Esophagus squamous epithelium (tissue), 5 donors: ENCODE measurements at regions not wholly inside any gene's neighbourhood (a gene's known extent, or its start where the extent isn't known, plus 50 kb on each side); places are given as distances from the start of the nearest gene placed in this dataset.

Experiments used
- DNase-seq: peaks from one replicate; lab custom pipeline; 2025; lab: John Stamatoyannopoulos, UW
- H3K27ac ChIP-seq, 4 donors: fragments of 200-600 bp; sonication (generic); one replicate each; pipeline ENCODE4 v1.5.1; 2016 to 2019; ENCODE audit warnings: mild to moderate bottlenecking in 1 of 4
- H3K27me3 ChIP-seq, 4 donors: fragments of 200-600 bp; sonication (generic); 1 replicate in 3 of 4; 2 replicates in 1 of 4; pipeline versions ENCODE4 v1.5.1 to v1.6.0; 2017 to 2021; ENCODE audit warnings: antibody characterized with exemption in 1 of 4
- H3K36me3 ChIP-seq, 3 donors: fragments of 200-600 bp; sonication (generic); one replicate each; pipeline ENCODE4 v1.5.1; 2016 to 2019
- H3K4me1 ChIP-seq, 3 donors: fragments of 200-600 bp; sonication (generic); one replicate each; pipeline ENCODE4 v1.5.1; 2017 to 2019
- H3K4me3 ChIP-seq, 4 donors: fragments of 200-600 bp; sonication (generic); 1 replicate in 3 of 4; 2 replicates in 1 of 4; pipeline ENCODE4 v1.5.1; 2016 to 2019; ENCODE audit warnings: mild to moderate bottlenecking in 2 of 4, moderate library complexity in 1 of 4
- H3K9me3 ChIP-seq, 3 donors: fragments of 200-600 bp; sonication (generic); one replicate each; pipeline ENCODE4 v1.5.1; 2016 to 2019
- CTCF ChIP-seq, 6 experiments: fragments of 450-650 bp in 4 of 6; fragments of 200-600 bp in 2 of 6; sonication (generic) in 2 of 6; IDR thresholded peaks; one replicate each; pipeline ENCODE4 v1.5.1; 2016 to 2019; ENCODE audit warnings: antibody characterized with exemption in 6 of 6, mild to moderate bottlenecking in 4 of 6, moderate library complexity in 4 of 6
- POLR2A ChIP-seq, 4 donors: fragments of 450-650 bp; IDR thresholded peaks; one replicate each; pipeline ENCODE4 v1.6.1; 2017; ENCODE audit warnings: antibody characterized with exemption in 4 of 4, mild to moderate bottlenecking in 4 of 4, moderate library complexity in 3 of 4
- WGBS, 2 donors: methylation state at CpG; one replicate each; pipeline ENCODE4 v1.1.5; 2018; 5-methylcytosine and 5-hydroxymethylcytosine counted together
- intact Hi-C: fragments of 100-400 bp; cut with DNase I; formaldehyde crosslinking; loops from one replicate; pipeline ENCODE4 v1.15.0; 2022
- donor health status: DM: yes; HTN: yes; CAD: no.

- no peak overlapping the region for H3K4me3 ChIP-seq
- TF ChIP-seq CTCF (IDR thresholded peaks at IDR 0.05) (no peak), POLR2A (IDR thresholded peaks at IDR 0.05) (no peak)
- no peaks in the 10 kb centered on the region for H3K4me1 ChIP-seq
- DNase-seq = no peak
- H3K27me3 ChIP-seq = no peaks in the 10 kb centered on the region
- H3K27ac ChIP-seq = no peak overlapping the region
- H3K9me3 ChIP-seq = no peaks in the 10 kb centered on the region
- intact Hi-C loops = no loop called here
- no peaks in the 10 kb centered on the region for H3K36me3 ChIP-seq
- WGBS, 2 donors = 35 to 43% methylated on average over 7 of the region's 7 CpGs
Observed at GRCh38 chr18:73900106-73900835, 247.4 kb downstream of the FBXO15 start.

- no peak for TF ChIP-seq POLR2A (IDR thresholded peaks at IDR 0.05)
- H3K4me1 ChIP-seq = no peaks in the 10 kb centered on the region
- no peak for DNase-seq
- no peaks in the 10 kb centered on the region for H3K27me3 ChIP-seq
- H3K27ac ChIP-seq = no peak overlapping the region
- 23 to 29% methylated on average over 1 of the region's 1 CpG for WGBS, 2 donors
- no peaks in the 10 kb centered on the region for H3K36me3 ChIP-seq
- H3K4me3 ChIP-seq = no peak overlapping the region
- no peaks in the 10 kb centered on the region for H3K9me3 ChIP-seq
- intact Hi-C loops = no loop called here
Observed at GRCh38 chr18:73897517-73897916, 250.1 kb downstream of the FBXO15 start.

- WGBS, 2 donors = 42 to 52% methylated on average over 3 of the region's 3 CpGs
- Histone ChIP-seq H3K27ac (no peak overlapping the region), H3K27me3 (peaks cover 0 to under 1% (median 0%) of the 10 kb centered on the region in 4 donors), H3K9me3 (no peaks in the 10 kb centered on the region), H3K4me1 (no peaks in the 10 kb centered on the region), H3K36me3 (no peaks in the 10 kb centered on the region), H3K4me3 (no peak overlapping the region)
- TF ChIP-seq CTCF (IDR thresholded peaks at IDR 0.05) (no peak), POLR2A (IDR thresholded peaks at IDR 0.05) (no peak)
- intact Hi-C loops = no loop called here
- DNase-seq = no peak
Observed at GRCh38 chr18:73896685-73897084, 250.9 kb downstream of the FBXO15 start.

- TF ChIP-seq CTCF (IDR thresholded peaks at IDR 0.05) (no peak), POLR2A (IDR thresholded peaks at IDR 0.05) (no peak)
- Histone ChIP-seq H3K27me3 (peaks cover 0 to 3% (median 0%) of the 10 kb centered on the region in 4 donors), H3K4me1 (no peaks in the 10 kb centered on the region), H3K27ac (no peak overlapping the region), H3K9me3 (no peaks in the 10 kb centered on the region), H3K4me3 (no peak overlapping the region), H3K36me3 (no peaks in the 10 kb centered on the region)
- DNase-seq = no peak
- 20 to 45% methylated on average over 4 of the region's 4 CpGs for WGBS, 2 donors
- intact Hi-C loops = no loop called here
Observed at GRCh38 chr18:73895701-73896100, 251.9 kb downstream of the FBXO15 start.

GRCh38 chr18:73893880-73894279 is 253.8 kb downstream of the FBXO15 start:
- no peaks in the 10 kb centered on the region for H3K36me3 ChIP-seq
- no peak for TF ChIP-seq CTCF (IDR thresholded peaks at IDR 0.05)
- TF ChIP-seq POLR2A (IDR thresholded peaks at IDR 0.05) = no peak
- H3K27me3 ChIP-seq = peaks cover 0 to 3% (median 0%) of the 10 kb centered on the region in 4 donors
- WGBS, 2 donors = 41 to 66% methylated on average over 3 of the region's 3 CpGs
- H3K4me1 ChIP-seq = no peaks in the 10 kb centered on the region
- H3K4me3 ChIP-seq = no peak overlapping the region
- no peak for DNase-seq
- no peaks in the 10 kb centered on the region for H3K9me3 ChIP-seq
- H3K27ac ChIP-seq = no peak overlapping the region
- intact Hi-C loops = no loop called here
